ENCODE measurements at regions not wholly inside any gene's neighbourhood (a gene's known extent, or its start where the extent isn't known, plus 50 kb on each side); places are given as distances from the start of the nearest gene placed in this dataset.
"Not testable (repeated sequence)": the region's sequence is repeated elsewhere in the genome, so short reads cannot be mapped to it uniquely, and the experiment has no call there.

- no peak for DNase-seq
These were observed 1295.8 kb upstream of the ALCAM start for GRCh38 chr3:104070906-104071305.

- DNase-seq, result no peak
These were observed 1286.6 kb upstream of the ALCAM start for GRCh38 chr3:104080088-104080626.

GRCh38 chr3:104088738-104089137 is 1278.0 kb upstream of the ALCAM start:
- DNase-seq, result no peak

GRCh38 chr3:104089987-104090386 is 1276.7 kb upstream of the ALCAM start:
- not testable (repeated sequence) for DNase-seq

- no peak for DNase-seq
These were observed 1265.0 kb upstream of the ALCAM start for GRCh38 chr3:104101736-104102135.

GRCh38 chr3:104102386-104102785 is 1264.3 kb upstream of the ALCAM start:
- peak; percentile 31 for DNase-seq

- no peak for DNase-seq
These were observed 1260.4 kb upstream of the ALCAM start for GRCh38 chr3:104106276-104106675.

GRCh38 chr3:104108522-104108921 is 1258.2 kb upstream of the ALCAM start:
- no peak for DNase-seq

GRCh38 chr3:104126463-104126862 is 1240.2 kb upstream of the ALCAM start:
- DNase-seq, result no peak

- no peak for DNase-seq
These were observed 1239.7 kb upstream of the ALCAM start for GRCh38 chr3:104126864-104127553.

- DNase-seq, result no peak
These were observed 1238.9 kb upstream of the ALCAM start for GRCh38 chr3:104127830-104128229.

- no peak for DNase-seq
These were observed 1233.9 kb upstream of the ALCAM start for GRCh38 chr3:104132566-104133403.

GRCh38 chr3:104133630-104134029 is 1233.1 kb upstream of the ALCAM start:
- DNase-seq, result no peak

GRCh38 chr3:104137116-104137515 is 1229.6 kb upstream of the ALCAM start:
- DNase-seq, result no peak

GRCh38 chr3:104145164-104145563 is 1221.5 kb upstream of the ALCAM start:
- no peak for DNase-seq

GRCh38 chr3:104149154-104149553 is 1217.6 kb upstream of the ALCAM start:
- no peak for DNase-seq

- no peak for DNase-seq
These were observed 1216.0 kb upstream of the ALCAM start for GRCh38 chr3:104150724-104151123.

GRCh38 chr3:104154896-104155295 is 1211.8 kb upstream of the ALCAM start:
- DNase-seq, result no peak

- no peak for DNase-seq
These were observed 1200.8 kb upstream of the ALCAM start for GRCh38 chr3:104165866-104166265.

- DNase-seq, result no peak
These were observed 1198.3 kb upstream of the ALCAM start for GRCh38 chr3:104168386-104168785.

- DNase-seq, result no peak
These were observed 1191.0 kb upstream of the ALCAM start for GRCh38 chr3:104175696-104176095.

GRCh38 chr3:104176706-104177105 is 1190.0 kb upstream of the ALCAM start:
- no peak for DNase-seq

- no peak for DNase-seq
These were observed 1188.0 kb upstream of the ALCAM start for GRCh38 chr3:104178680-104179079.

- no peak for DNase-seq
These were observed 1185.8 kb upstream of the ALCAM start for GRCh38 chr3:104180906-104181305.
